Endothelial cell of umbilical vein (primary cell): ENCODE measurements at regions not wholly inside any gene's neighbourhood (a gene's known extent, or its start where the extent isn't known, plus 50 kb on each side); places are given as distances from the start of the nearest gene placed in this dataset.

Experiments used
- BruUV-seq: library from RNA; stranded (reverse); fragments of 400-500 nt; replicated peaks from 2 replicates; lab custom pipeline; 2021; lab: Mats Ljungman, UMichigan
- CTCF ChIA-PET: fragments of 300-600, 350-600 bp; sonication (Branson Sonifier 250); formaldehyde crosslinking; loops from one replicate; lab custom pipeline; 2021; ENCODE audit warnings: antibody characterized with exemption, inconsistent platforms; lab: Charles Lee
- POLR2A ChIA-PET: fragments of 300-600, 350-600 bp; sonication (Branson Sonifier 250); formaldehyde crosslinking; loops from one replicate; lab custom pipeline; 2021; ENCODE audit warnings: antibody characterized with exemption, inconsistent platforms; lab: Charles Lee
- DNase-seq: peaks from one replicate; pipeline ENCODE4 v3.0.0-alpha.2; 2011; ENCODE audit warnings: low read depth, low spot score
- FAIRE-seq: peaks from 2 replicates; lab custom pipeline; 2011; peaks lifted over from hg19 to GRCh38; lab: Jason Lieb, UNC
- H2AFZ ChIP-seq: 2 replicates; pipeline ENCODE4 v1.6.0; 2012; ENCODE audit warnings: low read depth, low read length, control low read depth, inconsistent platforms
- H3K27ac ChIP-seq: 2 replicates; pipeline ENCODE4 v1.5.1; 2011; ENCODE audit warnings: low read depth, mild to moderate bottlenecking, control low read depth, low read length, moderate library complexity; ENCODE audit not compliant: insufficient read depth
- H3K27me3 ChIP-seq, 2 experiments: 2 replicates each; pipeline versions ENCODE4 v1.6.0 to v1.6.1; 2011; ENCODE audit warnings: low read length in 2 of 2, mixed read lengths in 1 of 2; ENCODE audit not compliant: control insufficient read depth in 2 of 2, insufficient read depth in 2 of 2
- H3K36me3 ChIP-seq, 2 experiments: 2 replicates in 1 of 2; 3 replicates in 1 of 2; pipeline ENCODE4 v1.5.1; 2011; ENCODE audit warnings: low read length in 2 of 2, mild to moderate bottlenecking in 1 of 2, moderate library complexity in 1 of 2; ENCODE audit not compliant: control insufficient read depth in 2 of 2, insufficient read depth in 2 of 2; ENCODE audit errors: extremely low read depth in 1 of 2
- H3K4me1 ChIP-seq: 3 replicates; pipeline ENCODE4 v1.5.1; 2011; ENCODE audit warnings: mild to moderate bottlenecking, low read length; ENCODE audit not compliant: control insufficient read depth, insufficient read depth; ENCODE audit errors: extremely low read depth
- H3K4me2 ChIP-seq: 2 replicates; pipeline ENCODE4 v1.6.1; 2011; ENCODE audit warnings: low read length, control low read depth, mixed read lengths; ENCODE audit not compliant: insufficient read depth
- H3K4me3 ChIP-seq, 3 experiments: fragments of 200-600 bp in 1 of 3; sonication (generic), shearing (Covaris generic) in 1 of 3; replicated peaks in 1 of 3; 2 replicates each; pipeline ENCODE4 v1.5.1; 2011 to 2016; ENCODE audit warnings: control low read depth in 3 of 3, low read length in 3 of 3, mild to moderate bottlenecking in 2 of 3, inconsistent platforms in 1 of 3, low read depth in 1 of 3, moderate library complexity in 1 of 3; ENCODE audit not compliant: insufficient read depth in 1 of 3
- H3K79me2 ChIP-seq: 2 replicates; pipeline ENCODE4 v1.6.0; 2012; ENCODE audit warnings: low read length, inconsistent platforms; ENCODE audit not compliant: control insufficient read depth, insufficient read depth
- H3K9ac ChIP-seq: replicated peaks from 2 replicates; pipeline ENCODE3; 2011; ENCODE audit warnings: low read length, control low read depth; ENCODE audit not compliant: insufficient read depth; ENCODE audit errors: extremely low read depth
- H3K9me1 ChIP-seq: replicated peaks from 3 replicates; pipeline ENCODE4 v1.6.0; 2011; ENCODE audit warnings: mild to moderate bottlenecking, low read length; ENCODE audit not compliant: control insufficient read depth, insufficient read depth; ENCODE audit errors: extremely low read depth
- H3K9me3 ChIP-seq: replicated peaks from 2 replicates; pipeline ENCODE4 v1.5.1; 2012; ENCODE audit warnings: low read length, inconsistent platforms; ENCODE audit not compliant: control insufficient read depth, insufficient read depth
- H4K20me1 ChIP-seq: replicated peaks from 2 replicates; pipeline ENCODE3; 2011; ENCODE audit warnings: mild to moderate bottlenecking, low read length; ENCODE audit not compliant: control insufficient read depth, insufficient read depth; ENCODE audit errors: extremely low read depth
- EZH2 ChIP-seq: IDR thresholded peaks from 2 replicates; pipeline ENCODE4 v1.6.1; 2012; ENCODE audit warnings: borderline replicate concordance, low read depth, mild to moderate bottlenecking, moderate library complexity, low read length, inconsistent platforms; ENCODE audit not compliant: severe bottlenecking
- FOS ChIP-seq: IDR thresholded peaks from 2 replicates; pipeline ENCODE4 v1.6.1; 2011; ENCODE audit warnings: mild to moderate bottlenecking, low read length, moderate library complexity, borderline replicate concordance; ENCODE audit not compliant: insufficient read depth
- GATA2 ChIP-seq: IDR thresholded peaks from 2 replicates; pipeline ENCODE4 v1.7.0; 2011; ENCODE audit warnings: low read depth, mild to moderate bottlenecking, moderate library complexity, mixed read lengths, low read length; ENCODE audit not compliant: insufficient read length, insufficient read depth
- MYC ChIP-seq: IDR thresholded peaks from one replicate; pipeline ENCODE4 v1.6.1; 2011; ENCODE audit warnings: mild to moderate bottlenecking, low read depth, low read length
- POLR2AphosphoS5 ChIP-seq: IDR thresholded peaks from 2 replicates; pipeline ENCODE4 v1.6.1; 2012; ENCODE audit warnings: low read depth, mild to moderate bottlenecking, control low read depth, low read length, moderate library complexity; ENCODE audit not compliant: insufficient read depth
- dilution Hi-C: fragments of 300-500 bp; cut with MboI; formaldehyde crosslinking; loops from one replicate; pipeline ENCODE4 v1.15.0; 2019; ENCODE audit warnings: low sequenced_read_pairs; ENCODE audit not compliant: extremely low pct_ligation_motif_present
- intact Hi-C: fragments of 100-400 bp; cut with micrococcal nuclease; formaldehyde crosslinking; loops from one replicate; pipeline ENCODE4 v1.10.0; 2022
- TF ChIP-seq, protein P1 (sequence below), 2 donors: IDR thresholded peaks; 1 replicate in 1 of 2; 2 replicates in 1 of 2; pipeline ENCODE4 v1.5.1; 2011; ENCODE audit warnings: low read length in 2 of 2, mild to moderate bottlenecking in 2 of 2, moderate library complexity in 2 of 2, control low read depth in 1 of 2, inconsistent platforms in 1 of 2, low read depth in 1 of 2; ENCODE audit not compliant: insufficient read depth in 1 of 2; ENCODE audit errors: extremely low read depth in 1 of 2
- TF ChIP-seq, protein P2 (sequence below): IDR thresholded peaks from 2 replicates; pipeline ENCODE4 v1.6.1; 2011; ENCODE audit not compliant: insufficient read depth, insufficient read length

DNA sequence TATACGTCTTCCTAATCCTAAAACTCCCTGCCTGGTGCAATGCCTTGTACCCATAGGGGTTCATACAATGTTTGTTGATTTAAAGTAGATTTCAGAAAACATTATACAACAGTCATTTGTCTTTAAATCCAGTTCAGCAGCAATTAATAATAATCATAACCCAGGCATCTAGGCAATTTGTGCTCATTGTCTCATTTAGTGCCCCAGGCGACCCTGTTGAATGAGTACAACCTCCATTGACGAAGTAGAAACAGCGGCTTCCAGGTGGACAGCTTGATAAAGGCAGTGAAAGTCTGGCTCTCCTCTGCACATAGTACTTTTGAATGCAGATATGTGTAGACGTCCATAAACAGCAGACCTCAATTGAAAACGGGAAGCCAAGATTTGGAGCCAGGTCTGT is 82.9 kb upstream of the CPM start:
- no peak overlapping the region for H2AFZ ChIP-seq
- H3K9me3 ChIP-seq, result no peaks in the 10 kb centered on the region
- DNase-seq (no peak), FAIRE-seq (no peak)
- no peaks in the 10 kb centered on the region for H3K4me1 ChIP-seq
- H3K4me2 ChIP-seq, result no peak overlapping the region
- TF ChIP-seq, protein P1, sequence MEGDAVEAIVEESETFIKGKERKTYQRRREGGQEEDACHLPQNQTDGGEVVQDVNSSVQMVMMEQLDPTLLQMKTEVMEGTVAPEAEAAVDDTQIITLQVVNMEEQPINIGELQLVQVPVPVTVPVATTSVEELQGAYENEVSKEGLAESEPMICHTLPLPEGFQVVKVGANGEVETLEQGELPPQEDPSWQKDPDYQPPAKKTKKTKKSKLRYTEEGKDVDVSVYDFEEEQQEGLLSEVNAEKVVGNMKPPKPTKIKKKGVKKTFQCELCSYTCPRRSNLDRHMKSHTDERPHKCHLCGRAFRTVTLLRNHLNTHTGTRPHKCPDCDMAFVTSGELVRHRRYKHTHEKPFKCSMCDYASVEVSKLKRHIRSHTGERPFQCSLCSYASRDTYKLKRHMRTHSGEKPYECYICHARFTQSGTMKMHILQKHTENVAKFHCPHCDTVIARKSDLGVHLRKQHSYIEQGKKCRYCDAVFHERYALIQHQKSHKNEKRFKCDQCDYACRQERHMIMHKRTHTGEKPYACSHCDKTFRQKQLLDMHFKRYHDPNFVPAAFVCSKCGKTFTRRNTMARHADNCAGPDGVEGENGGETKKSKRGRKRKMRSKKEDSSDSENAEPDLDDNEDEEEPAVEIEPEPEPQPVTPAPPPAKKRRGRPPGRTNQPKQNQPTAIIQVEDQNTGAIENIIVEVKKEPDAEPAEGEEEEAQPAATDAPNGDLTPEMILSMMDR (IDR thresholded peaks at IDR 0.05; ENCODE audit: extremely low read depth in 1 of 2, insufficient read depth in 1 of 2, low read depth in 1 of 2, low read length in 2 of 2), result no peak
- TF ChIP-seq MYC (no peak), FOS (no peak), GATA2 (no peak), EZH2 (no peak), POLR2AphosphoS5 (no peak)
- TF ChIP-seq, protein P2, sequence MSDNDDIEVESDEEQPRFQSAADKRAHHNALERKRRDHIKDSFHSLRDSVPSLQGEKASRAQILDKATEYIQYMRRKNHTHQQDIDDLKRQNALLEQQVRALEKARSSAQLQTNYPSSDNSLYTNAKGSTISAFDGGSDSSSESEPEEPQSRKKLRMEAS, result no peak
- no peaks in the 10 kb centered on the region for H3K36me3 ChIP-seq
- H3K27ac ChIP-seq, result no peak overlapping the region
- H3K9me1 ChIP-seq, result no peaks in the 10 kb centered on the region
- BruUV-seq, result no TSS peak
- H3K9ac ChIP-seq, result no peak overlapping the region
- dilution Hi-C loops (no loop called here), intact Hi-C loops (loop anchor here (5.0 kb wide), 1 partner anchor 84 kb away; the partner anchor contains the start of gene CPM)
- POLR2A ChIA-PET, result no interaction called here
- no peak overlapping the region for H3K4me3 ChIP-seq
- H3K27me3 ChIP-seq, result peaks cover 1 to 8% of the 10 kb centered on the region in 2 experiments
- CTCF ChIA-PET, result interaction anchor here (1.7 kb wide), 1 partner anchor 9 kb away, joined by 3 read pairs; no protein-coding TSS in a partner anchor
- H4K20me1 ChIP-seq, result no peaks in the 10 kb centered on the region
- no peaks in the 10 kb centered on the region for H3K79me2 ChIP-seq
